PC-3 (cell line): ENCODE measurements at regions not wholly inside any gene's neighbourhood (a gene's known extent, or its start where the extent isn't known, plus 50 kb on each side); places are given as distances from the start of the nearest gene placed in this dataset.

Experiments
- ATAC-seq: fragments of 200-7000 bp; cut with Tn5 transposase; 2 replicates; pipeline ENCODE4 v1.9.1; 2020; ENCODE audit warnings: mild to moderate bottlenecking, moderate library complexity
- BruUV-seq: library from RNA; stranded (reverse); fragments of 400-500 nt; replicated peaks from 2 replicates; lab custom pipeline; 2021; lab: Mats Ljungman, UMichigan
- CTCF ChIA-PET: fragments of 300-600 bp; sonication (Branson Sonifier 250); formaldehyde crosslinking; loops from one replicate; lab custom pipeline; 2022; ENCODE audit warnings: antibody characterized with exemption; lab: Charles Lee
- POLR2A ChIA-PET: fragments of 300-600 bp; sonication (Branson Sonifier 250); formaldehyde crosslinking; loops from one replicate; lab custom pipeline; 2022; ENCODE audit warnings: antibody characterized with exemption; ENCODE audit not compliant: unreplicated experiment; lab: Charles Lee
- DNase-seq: peaks from one replicate; pipeline ENCODE4 v3.0.0-alpha.2; 2015
- H2AFZ ChIP-seq: fragments of 300-600 bp; sonication (generic); 2 replicates; pipeline ENCODE4 v1.6.0; 2016; ENCODE audit warnings: antibody characterized with exemption, low read length
- H3F3A ChIP-seq: fragments of 300-600 bp; sonication (generic); one replicate; pipeline ENCODE4 v1.6.0; 2017; ENCODE audit warnings: antibody characterized with exemption, low read length, control low read depth, mild to moderate bottlenecking; ENCODE audit not compliant: unreplicated experiment
- H3K27ac ChIP-seq: fragments of 300-600 bp; sonication (generic); 2 replicates; pipeline ENCODE4 v1.5.1; 2016; ENCODE audit warnings: mild to moderate bottlenecking, low read length
- H3K27me3 ChIP-seq: fragments of 300-600 bp; sonication (generic); 2 replicates; pipeline ENCODE4 v1.6.1; 2016; ENCODE audit warnings: low read length, mixed read lengths
- H3K36me3 ChIP-seq: fragments of 300-600 bp; sonication (generic); 2 replicates; pipeline ENCODE4 v1.6.1; 2016; ENCODE audit warnings: low read depth, mixed run types, low read length, mixed read lengths
- H3K4me1 ChIP-seq: fragments of 300-600 bp; sonication (generic); 2 replicates; pipeline ENCODE4 v1.5.1; 2016; ENCODE audit warnings: low read length; ENCODE audit not compliant: insufficient read depth
- H3K4me2 ChIP-seq: fragments of 300-600 bp; sonication (generic); 2 replicates; pipeline ENCODE4 v1.6.0; 2016; ENCODE audit warnings: low read length
- H3K4me3 ChIP-seq: fragments of 300-600 bp; sonication (generic); 2 replicates; pipeline ENCODE4 v1.5.1; 2016; ENCODE audit warnings: mild to moderate bottlenecking, low read length, mixed read lengths
- H3K79me2 ChIP-seq: fragments of 300-600 bp; sonication (generic); 2 replicates; pipeline ENCODE4 v1.6.1; 2017; ENCODE audit warnings: low read length, mixed read lengths
- H3K9ac ChIP-seq: fragments of 300-600 bp; sonication (generic); 2 replicates; pipeline ENCODE4 v1.6.0; 2016; ENCODE audit warnings: mild to moderate bottlenecking, low read length
- H3K9me2 ChIP-seq: fragments of 300-600 bp; sonication (generic); replicated peaks from 2 replicates; pipeline ENCODE4 v1.6.1; 2016; ENCODE audit warnings: mixed run types, low read length, mixed read lengths
- H3K9me3 ChIP-seq: fragments of 300-600 bp; sonication (generic); 2 replicates; pipeline ENCODE4 v1.6.1; 2016; ENCODE audit warnings: low read length, mixed read lengths
- H4K20me1 ChIP-seq: fragments of 300-600 bp; sonication (generic); 2 replicates; pipeline ENCODE4 v1.6.1; 2016; ENCODE audit warnings: low read length, mixed read lengths
- EZH2 ChIP-seq: fragments of 300-600 bp; sonication (generic); IDR thresholded peaks from one replicate; pipeline ENCODE4 v1.6.1; 2017; ENCODE audit warnings: antibody characterized with exemption, mild to moderate bottlenecking, low read length; ENCODE audit not compliant: unreplicated experiment
- EZH2phosphoT487 ChIP-seq: fragments of 300-600 bp; sonication (generic); IDR thresholded peaks from 2 replicates; pipeline ENCODE4 v1.6.1; 2018; ENCODE audit warnings: mild to moderate bottlenecking, antibody characterized with exemption, low read length, borderline replicate concordance
- intact Hi-C: fragments of 100-400 bp; cut with micrococcal nuclease; formaldehyde crosslinking; loops from 2 replicates; pipeline ENCODE4 v1.9.0; 2023
- TF ChIP-seq, protein P1 (sequence below): fragments of 300-600 bp; sonication (generic); conservative IDR thresholded peaks from 2 replicates; pipeline ENCODE4 v1.5.1; 2017; ENCODE audit warnings: antibody characterized with exemption, low read depth, mild to moderate bottlenecking, low read length

DNA sequence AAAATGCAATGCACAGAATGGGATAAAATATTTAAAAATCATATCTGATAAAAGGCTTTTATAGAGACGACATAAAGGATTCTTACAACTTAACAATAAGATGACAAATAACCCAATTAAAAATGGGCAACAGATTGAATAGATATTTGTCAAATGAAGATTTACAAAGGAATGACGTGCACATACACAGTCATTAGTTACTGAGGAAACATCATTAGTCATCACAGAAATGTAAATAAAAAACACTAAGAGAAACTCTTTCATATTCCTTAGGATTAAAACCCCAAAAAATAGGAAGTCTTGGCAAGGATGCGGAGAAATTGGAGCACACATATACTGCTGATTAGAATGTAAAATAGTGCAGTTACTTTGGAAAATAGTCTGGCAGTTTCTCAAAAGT lies 1886.0 kb upstream of the CDH6 start:
- no peak for TF ChIP-seq EZH2
- TF ChIP-seq, protein P1, sequence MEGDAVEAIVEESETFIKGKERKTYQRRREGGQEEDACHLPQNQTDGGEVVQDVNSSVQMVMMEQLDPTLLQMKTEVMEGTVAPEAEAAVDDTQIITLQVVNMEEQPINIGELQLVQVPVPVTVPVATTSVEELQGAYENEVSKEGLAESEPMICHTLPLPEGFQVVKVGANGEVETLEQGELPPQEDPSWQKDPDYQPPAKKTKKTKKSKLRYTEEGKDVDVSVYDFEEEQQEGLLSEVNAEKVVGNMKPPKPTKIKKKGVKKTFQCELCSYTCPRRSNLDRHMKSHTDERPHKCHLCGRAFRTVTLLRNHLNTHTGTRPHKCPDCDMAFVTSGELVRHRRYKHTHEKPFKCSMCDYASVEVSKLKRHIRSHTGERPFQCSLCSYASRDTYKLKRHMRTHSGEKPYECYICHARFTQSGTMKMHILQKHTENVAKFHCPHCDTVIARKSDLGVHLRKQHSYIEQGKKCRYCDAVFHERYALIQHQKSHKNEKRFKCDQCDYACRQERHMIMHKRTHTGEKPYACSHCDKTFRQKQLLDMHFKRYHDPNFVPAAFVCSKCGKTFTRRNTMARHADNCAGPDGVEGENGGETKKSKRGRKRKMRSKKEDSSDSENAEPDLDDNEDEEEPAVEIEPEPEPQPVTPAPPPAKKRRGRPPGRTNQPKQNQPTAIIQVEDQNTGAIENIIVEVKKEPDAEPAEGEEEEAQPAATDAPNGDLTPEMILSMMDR, result no peak
- TF ChIP-seq EZH2phosphoT487, result no peak
- peak; percentile 71 for DNase-seq

DNA sequence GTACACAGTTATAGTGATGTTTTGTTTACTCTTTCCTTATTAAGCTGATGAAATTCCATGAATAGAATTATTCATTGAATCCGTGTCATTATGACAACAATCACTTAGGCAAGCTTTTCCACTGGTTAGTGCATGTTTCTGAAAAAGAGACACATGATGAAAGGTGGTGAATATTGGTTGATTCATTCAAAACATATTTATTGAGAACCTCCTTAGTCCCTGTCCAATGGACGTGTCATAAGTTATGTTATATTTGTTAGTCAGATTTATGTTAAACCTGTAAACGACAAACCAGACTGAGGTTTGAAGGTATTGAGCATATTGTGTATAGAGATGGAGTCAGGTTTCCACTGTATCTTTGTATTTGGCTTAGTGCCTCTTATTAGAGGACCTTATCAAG lies 1888.9 kb upstream of the CDH6 start:
- TF ChIP-seq EZH2, result no peak
- TF ChIP-seq EZH2phosphoT487, result no peak
- TF ChIP-seq, protein P1, result no peak
- Histone ChIP-seq H3K4me3 (no peak overlapping the region), H3K9me2 (no peaks in the 10 kb centered on the region), H3K4me2 (0 out of 2 replicates have a peak overlapping the region, but pooled peaks have one; percentile 22), H2AFZ (no peak overlapping the region), H3K4me1 (peaks cover 22% of the 10 kb centered on the region), H3K27ac (peak overlapping the region; percentile 10), H3F3A (no peaks in the 10 kb centered on the region), H3K36me3 (no peaks in the 10 kb centered on the region), H4K20me1 (no peaks in the 10 kb centered on the region), H3K79me2 (no peaks in the 10 kb centered on the region), H3K9me3 (no peaks in the 10 kb centered on the region), H3K9ac (no peak overlapping the region), H3K27me3 (no peaks in the 10 kb centered on the region)
- peak; percentile 72 for DNase-seq
- POLR2A ChIA-PET, result no interaction called here
- CTCF ChIA-PET, result no interaction called here
- ATAC-seq, result peak; percentile 80
- intact Hi-C loops, result no loop called here
- BruUV-seq, result no TSS peak

More for the DNA sequence above, 1886.0 kb upstream of the CDH6 start:
- intact Hi-C loops, result no loop called here
- Histone ChIP-seq H3K9me2 (no peaks in the 10 kb centered on the region), H3K79me2 (no peaks in the 10 kb centered on the region), H3K27ac (peak overlapping the region; percentile 26), H3K4me3 (no peak overlapping the region), H3K27me3 (no peaks in the 10 kb centered on the region), H3K36me3 (no peaks in the 10 kb centered on the region), H3K4me1 (peaks cover 22% of the 10 kb centered on the region), H3K9ac (no peak overlapping the region), H4K20me1 (no peaks in the 10 kb centered on the region), H3K9me3 (no peaks in the 10 kb centered on the region), H2AFZ (no peak overlapping the region), H3K4me2 (no peak overlapping the region; the same call in 1 of the 2 replicates), H3F3A (no peaks in the 10 kb centered on the region)
- BruUV-seq, result no TSS peak
- CTCF ChIA-PET, result no interaction called here
- peak; percentile 67 for ATAC-seq
- POLR2A ChIA-PET, result no interaction called here

DNA sequence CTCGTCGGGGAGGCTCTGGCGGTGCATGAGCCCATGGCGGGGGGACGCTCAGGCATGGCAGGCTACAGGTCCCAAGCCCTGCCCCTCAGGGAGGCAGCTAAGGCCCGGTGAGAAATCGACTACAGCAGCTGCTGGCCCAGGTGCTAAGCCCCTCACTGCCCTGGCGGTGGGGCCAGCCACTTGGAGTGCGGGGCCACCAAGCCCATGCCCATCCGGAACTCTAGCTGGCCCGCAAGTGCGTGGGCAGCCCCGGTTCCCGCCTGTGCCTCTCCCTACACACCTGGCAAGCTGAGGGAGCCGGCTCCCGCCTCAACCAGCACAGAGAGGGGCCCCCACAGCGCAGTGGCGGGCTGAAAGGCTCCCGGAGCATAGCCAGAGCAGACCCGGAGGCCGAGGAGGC lies 1896.9 kb upstream of the CDH6 start:
- no TSS peak for BruUV-seq
- Histone ChIP-seq H2AFZ (no peak overlapping the region), H3K9me3 (no peaks in the 10 kb centered on the region), H3K4me1 (no peaks in the 10 kb centered on the region), H3K27ac (no peak overlapping the region), H4K20me1 (no peaks in the 10 kb centered on the region), H3F3A (no peaks in the 10 kb centered on the region), H3K4me3 (no peak overlapping the region), H3K9ac (no peak overlapping the region), H3K79me2 (no peaks in the 10 kb centered on the region), H3K9me2 (no peaks in the 10 kb centered on the region), H3K4me2 (no peak overlapping the region), H3K36me3 (no peaks in the 10 kb centered on the region), H3K27me3 (no peaks in the 10 kb centered on the region)
- intact Hi-C loops, result no loop called here
- ChIA-PET POLR2A (no interaction called here), CTCF (no interaction called here)
- TF ChIP-seq EZH2phosphoT487 (no peak), EZH2 (no peak)
- TF ChIP-seq, protein P1, result no peak
- DNase-seq (no peak), ATAC-seq (no peak)
